ENCODE measurements at regions not wholly inside any gene's neighbourhood (a gene's known extent, or its start where the extent isn't known, plus 50 kb on each side); places are given as distances from the start of the nearest gene placed in this dataset.

DNA sequence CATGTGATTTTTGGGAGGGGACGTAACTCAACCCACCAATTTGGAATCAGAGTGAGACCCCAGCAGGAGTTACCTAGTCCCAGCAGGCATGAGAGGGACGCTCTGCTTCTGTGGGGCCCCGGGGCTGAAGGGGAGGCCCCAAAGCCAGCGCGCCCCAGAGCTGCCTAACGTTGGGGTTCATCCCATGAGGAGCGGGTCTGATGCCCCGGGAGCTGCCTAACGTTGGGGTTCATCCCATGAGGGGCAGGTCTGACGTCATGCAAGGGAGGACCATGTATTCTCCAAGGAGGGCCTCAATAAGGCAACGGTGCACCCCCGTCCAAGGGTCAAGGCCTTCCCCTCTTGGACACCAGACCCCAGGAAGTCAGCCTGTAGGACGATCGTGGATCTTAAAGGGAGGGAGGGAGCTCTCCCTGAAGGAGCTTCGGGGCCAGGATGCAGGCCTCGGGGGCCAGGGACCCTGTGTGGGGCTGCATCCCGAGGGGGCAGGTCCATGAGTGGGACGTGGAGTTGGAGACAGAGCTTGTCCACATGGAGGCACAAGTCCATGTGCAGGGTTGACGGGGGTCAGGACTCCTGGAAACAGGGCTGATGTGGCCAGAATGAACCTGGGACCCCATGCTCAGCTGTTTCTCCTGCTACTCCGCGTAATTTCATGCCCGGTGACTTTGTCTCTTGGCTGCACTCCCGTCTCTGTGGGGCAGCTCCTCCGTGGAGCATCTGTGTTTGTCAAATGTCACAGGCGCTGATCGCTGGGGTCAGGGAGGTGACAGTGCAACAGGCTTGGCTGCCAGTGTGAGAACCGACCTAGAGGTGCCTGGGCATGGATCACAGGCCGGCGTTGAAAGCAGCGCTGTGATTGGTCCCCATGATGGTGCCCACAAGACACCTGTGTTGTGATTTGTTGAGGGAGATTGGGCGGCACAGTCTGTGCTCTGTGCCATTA, 1029.1 kb downstream of the BRD1 start:
- Histone ChIP-seq H3K4me3 (ENCODE audit: low read length) (no peak overlapping the region), H3K4me1 (ENCODE audit: control insufficient read depth, insufficient read depth, low read length) (no peaks in the 10 kb centered on the region), H3K27me3 (ENCODE audit: control insufficient read depth, insufficient read depth, low read length) (no peaks in the 10 kb centered on the region), H3K36me3 (ENCODE audit: control insufficient read depth, insufficient read depth, low read length) (no peaks in the 10 kb centered on the region), H3K27ac (ENCODE audit: low read length) (no peak overlapping the region), H3K9me3 (ENCODE audit: control insufficient read depth, insufficient read depth, low read length) (no peaks in the 10 kb centered on the region)
- Mint-ChIP-seq H3K4me1 (no peaks in the 10 kb centered on the region), H3K36me3 (no peaks in the 10 kb centered on the region), H3K9me3 (no peaks in the 10 kb centered on the region), H3K27ac (no peak overlapping the region), H3K4me3 (no peak overlapping the region), H3K27me3 (ENCODE audit: low read depth in 2 of 2) (peaks cover under 1 to 3% of the 10 kb centered on the region in 2 donors)
- TF ChIP-seq, protein P1, sequence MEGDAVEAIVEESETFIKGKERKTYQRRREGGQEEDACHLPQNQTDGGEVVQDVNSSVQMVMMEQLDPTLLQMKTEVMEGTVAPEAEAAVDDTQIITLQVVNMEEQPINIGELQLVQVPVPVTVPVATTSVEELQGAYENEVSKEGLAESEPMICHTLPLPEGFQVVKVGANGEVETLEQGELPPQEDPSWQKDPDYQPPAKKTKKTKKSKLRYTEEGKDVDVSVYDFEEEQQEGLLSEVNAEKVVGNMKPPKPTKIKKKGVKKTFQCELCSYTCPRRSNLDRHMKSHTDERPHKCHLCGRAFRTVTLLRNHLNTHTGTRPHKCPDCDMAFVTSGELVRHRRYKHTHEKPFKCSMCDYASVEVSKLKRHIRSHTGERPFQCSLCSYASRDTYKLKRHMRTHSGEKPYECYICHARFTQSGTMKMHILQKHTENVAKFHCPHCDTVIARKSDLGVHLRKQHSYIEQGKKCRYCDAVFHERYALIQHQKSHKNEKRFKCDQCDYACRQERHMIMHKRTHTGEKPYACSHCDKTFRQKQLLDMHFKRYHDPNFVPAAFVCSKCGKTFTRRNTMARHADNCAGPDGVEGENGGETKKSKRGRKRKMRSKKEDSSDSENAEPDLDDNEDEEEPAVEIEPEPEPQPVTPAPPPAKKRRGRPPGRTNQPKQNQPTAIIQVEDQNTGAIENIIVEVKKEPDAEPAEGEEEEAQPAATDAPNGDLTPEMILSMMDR (IDR thresholded peaks at IDR 0.05): no peak
- ATAC-seq: no peak
- intact Hi-C loops (cut with micrococcal nuclease): no loop called here
- DNase-seq: no peak
- 85% methylated on average over 31 of the region's 31 CpGs for WGBS (ENCODE audit: insufficient coverage)

DNA sequence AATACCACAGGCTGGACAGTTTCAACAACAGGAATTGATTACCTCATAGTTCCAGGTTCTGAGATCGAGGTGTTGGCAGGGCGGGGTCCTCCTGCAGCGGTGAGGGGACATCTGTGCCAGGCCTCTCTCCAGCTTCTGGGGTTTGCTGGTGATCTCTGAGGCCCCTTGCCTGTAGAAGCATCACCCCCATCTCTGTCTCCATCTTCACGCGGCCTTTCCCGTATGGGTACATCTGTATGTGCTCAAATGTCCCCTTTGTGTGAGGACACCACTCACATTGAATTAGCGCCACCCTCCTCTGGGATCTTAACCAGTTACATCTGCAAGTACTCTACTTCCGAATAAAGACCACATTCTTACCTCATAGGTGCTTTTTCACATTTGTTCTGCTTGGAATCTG, 1029.9 kb downstream of the BRD1 start:
- Histone ChIP-seq H3K4me1 (ENCODE audit: control insufficient read depth, insufficient read depth, low read length) (no peaks in the 10 kb centered on the region), H3K9me3 (ENCODE audit: control insufficient read depth, insufficient read depth, low read length) (no peaks in the 10 kb centered on the region), H3K27ac (ENCODE audit: low read length) (no peak overlapping the region), H3K4me3 (ENCODE audit: low read length) (no peak overlapping the region), H3K27me3 (ENCODE audit: control insufficient read depth, insufficient read depth, low read length) (no peaks in the 10 kb centered on the region), H3K36me3 (ENCODE audit: control insufficient read depth, insufficient read depth, low read length) (no peaks in the 10 kb centered on the region)
- Mint-ChIP-seq H3K4me1 (no peaks in the 10 kb centered on the region), H3K4me3 (no peak overlapping the region), H3K27ac (no peak overlapping the region), H3K27me3 (ENCODE audit: low read depth in 2 of 2) (peaks cover 5 to 7% of the 10 kb centered on the region in 2 donors), H3K36me3 (no peaks in the 10 kb centered on the region), H3K9me3 (no peaks in the 10 kb centered on the region)
- no peak for ATAC-seq
- TF ChIP-seq, protein P1 (IDR thresholded peaks at IDR 0.05): no peak
- no peak for DNase-seq
- WGBS (ENCODE audit: insufficient coverage): 93% methylated on average over 8 of the region's 8 CpGs
- intact Hi-C loops (cut with micrococcal nuclease): no loop called here

DNA sequence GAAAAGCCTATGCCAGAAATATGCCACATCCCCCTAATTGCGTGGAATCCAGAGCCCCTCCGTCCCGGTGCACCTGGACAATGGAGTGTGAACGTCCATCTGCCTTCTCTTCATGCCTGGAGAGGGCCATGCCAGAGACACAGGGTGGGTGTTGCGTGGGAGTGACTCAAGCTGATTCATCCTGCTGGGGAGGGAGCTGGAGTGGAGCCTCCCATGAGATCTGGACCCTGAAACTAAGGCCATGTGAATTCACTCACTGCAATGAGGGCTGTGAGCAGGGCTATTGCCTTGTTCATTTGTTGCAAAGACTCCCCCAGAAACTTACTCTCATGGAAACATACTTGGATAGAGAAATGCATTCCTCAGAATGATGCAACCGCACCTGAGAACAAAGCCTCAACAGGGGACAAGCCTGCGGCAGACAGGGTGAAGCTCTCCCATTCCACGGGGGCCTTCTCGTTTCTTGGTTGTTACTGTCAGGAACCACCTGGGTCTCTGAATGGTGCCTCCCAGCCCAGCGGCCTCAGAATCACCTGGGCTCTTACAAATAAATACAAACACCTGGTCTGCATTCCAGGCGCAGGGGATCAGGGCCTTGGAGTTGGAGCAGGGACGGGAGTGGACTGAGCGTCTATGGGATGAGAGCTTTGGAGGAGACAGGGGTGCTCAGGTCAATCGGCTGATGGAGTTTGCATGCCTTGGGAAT, 1031.2 kb downstream of the BRD1 start:
- Histone ChIP-seq H3K4me1 (ENCODE audit: control insufficient read depth, insufficient read depth, low read length) (no peaks in the 10 kb centered on the region), H3K36me3 (ENCODE audit: control insufficient read depth, insufficient read depth, low read length) (no peaks in the 10 kb centered on the region), H3K27me3 (ENCODE audit: control insufficient read depth, insufficient read depth, low read length) (no peaks in the 10 kb centered on the region), H3K4me3 (ENCODE audit: low read length) (no peak overlapping the region), H3K9me3 (ENCODE audit: control insufficient read depth, insufficient read depth, low read length) (no peaks in the 10 kb centered on the region), H3K27ac (ENCODE audit: low read length) (no peak overlapping the region)
- DNase-seq: no peak
- intact Hi-C loops (cut with micrococcal nuclease): no loop called here
- ATAC-seq: no peak
- Mint-ChIP-seq H3K27ac (no peak overlapping the region), H3K36me3 (no peaks in the 10 kb centered on the region), H3K4me1 (no peaks in the 10 kb centered on the region), H3K27me3 (ENCODE audit: low read depth in 2 of 2) (peaks cover 6 to 7% of the 10 kb centered on the region in 2 donors), H3K4me3 (no peak overlapping the region), H3K9me3 (no peaks in the 10 kb centered on the region)
- TF ChIP-seq, protein P1 (IDR thresholded peaks at IDR 0.05): no peak
- WGBS (ENCODE audit: insufficient coverage): 85% methylated on average over 13 of the region's 14 CpGs
